ENCODE measurements at regions not wholly inside any gene's neighbourhood (a gene's known extent, or its start where the extent isn't known, plus 50 kb on each side); places are given as distances from the start of the nearest gene placed in this dataset.

DNA sequence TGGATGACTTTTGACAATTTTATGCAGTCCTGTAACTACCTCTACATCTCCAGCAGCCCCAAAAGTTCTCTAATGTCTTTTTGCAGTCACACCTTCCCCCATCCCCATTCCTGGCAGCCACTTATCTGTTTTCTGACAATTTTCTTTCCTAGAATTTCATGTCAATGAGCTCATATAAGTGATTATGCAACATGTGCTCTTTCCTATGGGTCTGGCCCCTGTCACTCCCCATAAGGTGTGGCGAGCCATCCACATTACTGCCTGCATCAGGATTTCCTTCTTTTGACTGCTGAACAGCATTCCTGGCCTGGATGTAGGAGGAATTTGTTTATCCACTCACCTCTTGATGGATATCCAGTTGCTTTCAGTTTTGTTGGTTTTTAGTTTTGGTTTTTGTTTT, 146.7 kb upstream of the MGMT start:
- TF ChIP-seq, protein P1, sequence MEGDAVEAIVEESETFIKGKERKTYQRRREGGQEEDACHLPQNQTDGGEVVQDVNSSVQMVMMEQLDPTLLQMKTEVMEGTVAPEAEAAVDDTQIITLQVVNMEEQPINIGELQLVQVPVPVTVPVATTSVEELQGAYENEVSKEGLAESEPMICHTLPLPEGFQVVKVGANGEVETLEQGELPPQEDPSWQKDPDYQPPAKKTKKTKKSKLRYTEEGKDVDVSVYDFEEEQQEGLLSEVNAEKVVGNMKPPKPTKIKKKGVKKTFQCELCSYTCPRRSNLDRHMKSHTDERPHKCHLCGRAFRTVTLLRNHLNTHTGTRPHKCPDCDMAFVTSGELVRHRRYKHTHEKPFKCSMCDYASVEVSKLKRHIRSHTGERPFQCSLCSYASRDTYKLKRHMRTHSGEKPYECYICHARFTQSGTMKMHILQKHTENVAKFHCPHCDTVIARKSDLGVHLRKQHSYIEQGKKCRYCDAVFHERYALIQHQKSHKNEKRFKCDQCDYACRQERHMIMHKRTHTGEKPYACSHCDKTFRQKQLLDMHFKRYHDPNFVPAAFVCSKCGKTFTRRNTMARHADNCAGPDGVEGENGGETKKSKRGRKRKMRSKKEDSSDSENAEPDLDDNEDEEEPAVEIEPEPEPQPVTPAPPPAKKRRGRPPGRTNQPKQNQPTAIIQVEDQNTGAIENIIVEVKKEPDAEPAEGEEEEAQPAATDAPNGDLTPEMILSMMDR (IDR thresholded peaks at IDR 0.05; ENCODE audit: borderline replicate concordance, extremely low read depth, low read length, poor library complexity, severe bottlenecking) = no peak
- TF ChIP-seq EZH2 (IDR thresholded peaks at IDR 0.05; ENCODE audit: borderline replicate concordance, low read depth, low read length, severe bottlenecking) = no peak
